Skin epidermis (tissue), 12 donors: ENCODE measurements at regions not wholly inside any gene's neighbourhood (a gene's known extent, or its start where the extent isn't known, plus 50 kb on each side); places are given as distances from the start of the nearest gene placed in this dataset.
"Not testable (repeated sequence)": the region's sequence is repeated elsewhere in the genome, so short reads cannot be mapped to it uniquely, and the experiment has no call there.

Experiments used
- H3K27ac ChIP-seq, 21 experiments: fragments of 200-600 bp; sonication (generic) in 11 of 21; one replicate each; pipeline ENCODE4 v1.5.0; 2020; ENCODE audit warnings: mild to moderate bottlenecking in 3 of 21, inconsistent platforms in 2 of 21, moderate library complexity in 2 of 21
- H3K4me3 ChIP-seq, 7 experiments: fragments of 200-600 bp; sonication (generic) in 2 of 7; one replicate each; pipeline ENCODE4 v1.5.0; 2020; ENCODE audit warnings: inconsistent platforms in 2 of 7, mild to moderate bottlenecking in 2 of 7, moderate library complexity in 1 of 7

DNA sequence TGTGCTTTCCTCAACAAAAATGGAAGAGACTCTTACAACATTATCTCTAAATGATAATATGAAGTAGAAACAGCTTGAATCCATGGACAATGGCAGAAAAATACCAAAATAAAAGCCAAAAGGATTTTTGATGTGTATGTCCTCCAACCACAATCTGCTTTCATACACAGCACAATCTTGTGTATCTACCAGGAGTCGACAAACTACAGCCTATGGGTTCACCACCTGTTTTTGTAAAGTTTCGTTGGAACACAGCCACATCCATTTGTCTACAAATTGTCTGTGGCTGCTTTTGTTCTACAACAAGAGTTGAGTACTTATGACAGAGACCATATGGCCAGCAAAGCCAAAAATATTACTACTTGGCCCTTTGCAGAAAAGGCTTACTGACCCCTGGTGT, 88.7 kb upstream of the UBE2E2 start:
- Histone ChIP-seq H3K27ac (peak overlapping the region in 1 of 21 experiments; percentile 14), H3K4me3 (no peak overlapping the region)

DNA sequence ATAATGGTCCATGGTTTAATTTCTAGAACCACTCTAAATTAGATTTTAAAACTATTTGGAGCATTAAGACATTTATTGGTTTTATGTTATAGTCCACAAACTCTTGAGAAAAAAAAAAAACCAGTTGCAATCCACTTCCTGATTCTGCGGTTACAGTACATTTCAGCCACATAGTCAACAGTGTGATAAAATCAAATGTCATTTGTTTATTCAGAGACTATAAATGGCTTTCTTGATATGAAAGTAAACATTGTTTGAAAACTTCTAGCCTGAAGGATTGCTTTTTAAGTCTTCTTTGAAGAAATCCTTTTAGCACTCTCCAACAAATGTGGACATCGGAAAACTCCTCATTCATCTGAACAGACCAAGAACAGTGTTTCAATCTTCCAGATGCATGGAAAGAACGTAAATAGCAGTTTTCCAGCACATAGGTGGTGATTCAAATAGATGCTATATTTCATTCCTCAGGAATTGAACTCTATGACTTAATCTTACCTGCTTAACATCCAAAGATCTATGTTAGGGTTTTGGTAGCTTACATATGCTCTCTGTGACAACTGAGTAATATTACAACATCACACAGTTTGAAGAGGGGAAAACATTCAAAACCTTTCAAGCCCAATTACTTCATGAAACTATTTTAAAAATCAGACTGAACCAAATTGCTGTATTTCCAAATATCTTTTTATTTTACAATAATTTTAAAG, 87.8 kb upstream of the UBE2E2 start:
- no peak overlapping the region for H3K4me3 ChIP-seq
- H3K27ac ChIP-seq = no peak overlapping the region

DNA sequence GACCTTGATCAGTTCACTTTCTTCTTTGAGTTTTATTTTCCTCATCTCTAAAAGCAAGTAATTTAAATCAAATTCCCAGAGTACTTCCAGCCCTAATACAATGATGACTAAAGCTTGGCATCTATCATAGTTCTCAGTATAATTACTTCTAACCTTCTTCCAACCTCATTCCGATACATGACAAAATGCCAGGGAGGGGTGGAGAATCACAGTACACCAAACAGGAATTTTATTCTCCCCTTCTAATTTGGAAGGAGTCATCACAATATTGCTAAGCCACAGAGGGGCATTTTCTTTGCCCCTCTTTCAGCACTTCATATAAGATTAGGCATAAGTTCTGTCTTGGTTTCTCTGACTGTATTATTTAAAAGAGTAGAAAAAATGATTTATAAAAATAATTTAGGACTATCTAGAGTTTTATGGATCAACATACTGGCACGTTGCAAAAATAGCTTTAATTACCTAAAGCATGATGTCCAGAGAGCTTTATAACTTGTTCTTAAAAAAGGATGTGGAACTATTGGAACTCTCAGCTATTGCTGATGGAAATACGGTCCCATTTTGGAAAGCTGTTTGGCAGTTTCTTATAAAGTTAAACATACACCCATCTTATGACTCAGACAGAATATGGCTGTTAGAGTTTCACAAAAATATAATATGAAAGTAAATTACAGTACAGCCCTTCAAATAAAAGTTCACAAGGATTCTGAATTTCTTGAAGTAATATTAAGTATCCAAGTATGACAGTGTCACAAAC, 86.9 kb upstream of the UBE2E2 start:
- no peak overlapping the region for H3K27ac ChIP-seq
- H3K4me3 ChIP-seq = no peak overlapping the region

DNA sequence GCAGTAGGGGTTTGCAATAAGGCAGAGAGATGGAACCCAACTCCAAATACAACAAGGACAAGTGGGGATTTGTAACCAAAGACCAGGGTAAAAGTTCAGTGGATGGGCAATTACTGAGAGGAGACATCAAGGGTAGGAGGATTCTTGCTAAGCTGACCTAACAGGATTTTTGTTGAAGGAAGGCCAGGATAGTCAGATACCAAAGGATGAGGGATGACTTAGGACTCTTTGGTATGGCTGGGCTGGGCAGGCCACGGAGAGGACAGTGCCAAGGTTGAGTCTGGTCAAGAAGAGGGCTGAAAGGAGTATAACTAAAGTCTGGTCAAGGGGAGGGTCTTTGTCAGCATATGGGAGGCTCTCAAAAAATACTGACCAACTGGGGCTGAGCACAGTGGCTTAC, 85.3 kb upstream of the UBE2E2 start:
- no peak overlapping the region for H3K27ac ChIP-seq
- H3K4me3 ChIP-seq = no peak overlapping the region

GRCh38 chr3:23127196-23127595, 75.9 kb upstream of the UBE2E2 start:
- no peak overlapping the region for H3K4me3 ChIP-seq
- no peak overlapping the region for H3K27ac ChIP-seq

GRCh38 chr3:23128655-23129054, 74.5 kb upstream of the UBE2E2 start:
- peak overlapping the region in 12 of 21 experiments; percentile 31 to 80 (median 63) for H3K27ac ChIP-seq

GRCh38 chr3:23129117-23129516, 74.0 kb upstream of the UBE2E2 start:
- peak overlapping the region in 2 of 7 experiments; percentile 3 to 9 for H3K4me3 ChIP-seq
- peak overlapping the region in 17 of 21 experiments; percentile 31 to 80 (median 62) for H3K27ac ChIP-seq

More at GRCh38 chr3:23128655-23129054, 74.5 kb upstream of the UBE2E2 start:
- no peak overlapping the region for H3K4me3 ChIP-seq

DNA sequence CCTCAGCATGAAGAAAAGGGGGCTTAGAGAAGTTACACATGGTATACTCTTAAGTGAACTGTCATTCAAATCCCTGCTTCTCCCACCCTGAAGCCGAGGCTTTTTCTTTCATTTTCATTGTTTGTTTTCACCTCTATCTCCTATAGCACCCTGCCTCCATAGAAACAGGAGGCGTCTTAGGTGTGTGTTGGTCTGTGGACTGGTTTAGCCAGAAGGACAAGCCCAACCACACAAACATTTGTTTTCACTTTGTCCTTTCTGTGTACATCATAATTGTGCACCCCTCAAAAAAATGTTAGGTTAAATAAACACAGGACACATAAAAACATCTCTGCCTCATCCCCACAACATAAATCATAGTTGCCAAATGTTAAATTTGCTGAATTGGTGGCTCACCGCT, 73.3 kb upstream of the UBE2E2 start:
- Histone ChIP-seq H3K27ac (peak overlapping the region in 17 of 21 experiments; percentile 31 to 80 (median 62)), H3K4me3 (peak overlapping the region in 2 of 7 experiments; percentile 3 to 9)

- Histone ChIP-seq H3K27ac (peak overlapping the region in 2 of 21 experiments; percentile 31 to 71), H3K4me3 (no peak overlapping the region)
Observed at GRCh38 chr3:23130406-23130805, 72.7 kb upstream of the UBE2E2 start.

GRCh38 chr3:23135026-23135785, 67.9 kb upstream of the UBE2E2 start:
- Histone ChIP-seq H3K4me3 (no peak overlapping the region), H3K27ac (no peak overlapping the region)

- no peak overlapping the region for H3K27ac ChIP-seq
Observed at GRCh38 chr3:23136054-23136453, 67.1 kb upstream of the UBE2E2 start.

DNA sequence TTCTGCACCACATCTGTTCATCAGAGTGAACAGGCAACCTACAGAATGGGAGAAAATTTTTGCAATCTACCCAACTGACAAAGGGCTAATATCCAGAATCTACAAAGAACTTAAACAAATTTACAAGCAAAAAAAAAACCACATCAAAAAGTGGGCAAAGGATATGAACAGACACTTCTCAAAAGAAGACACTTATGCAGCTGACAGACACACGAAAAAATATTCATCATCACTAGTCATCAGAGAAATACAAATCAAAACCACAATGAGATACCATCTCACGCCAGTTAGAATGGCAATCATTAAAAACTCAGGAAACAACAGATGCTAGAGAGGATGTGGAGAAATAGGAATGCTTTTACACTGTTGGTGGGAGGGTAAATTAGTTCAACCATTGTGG, 59.1 kb upstream of the UBE2E2 start:
- H3K27ac ChIP-seq, H3K4me3 ChIP-seq: not testable (repeated sequence)

More at GRCh38 chr3:23136054-23136453, 67.1 kb upstream of the UBE2E2 start:
- H3K4me3 ChIP-seq = no peak overlapping the region

- no peak overlapping the region for H3K4me3 ChIP-seq
- no peak overlapping the region for H3K27ac ChIP-seq
Observed at GRCh38 chr3:23146163-23146562, 57.0 kb upstream of the UBE2E2 start.

- Histone ChIP-seq H3K4me3 (no peak overlapping the region), H3K27ac (no peak overlapping the region)
Observed at GRCh38 chr3:23152989-23153388, 50.1 kb upstream of the UBE2E2 start.
